ENCODE measurements at regions not wholly inside any gene's neighbourhood (a gene's known extent, or its start where the extent isn't known, plus 50 kb on each side); places are given as distances from the start of the nearest gene placed in this dataset.
"Not testable (repeated sequence)": the region's sequence is repeated elsewhere in the genome, so short reads cannot be mapped to it uniquely, and the experiment has no call there.

GRCh38 chr21:7916329-7917303, 2604.8 kb upstream of the TPTE start:
- Histone ChIP-seq H3K27ac (no peak overlapping the region), H3K36me3 (no peaks in the 10 kb centered on the region), H3K4me3 (no peak overlapping the region), H3K27me3 (no peaks in the 10 kb centered on the region), H3K4me1 (ENCODE audit: insufficient read depth) (no peaks in the 10 kb centered on the region), H3K9me3 (peaks cover 0 to 33% of the 10 kb centered on the region in 2 donors)
- intact Hi-C loops (cut with DNase I), result no loop called here
- no peak for TF ChIP-seq POLR2A (IDR thresholded peaks at IDR 0.05)
- TF ChIP-seq EP300 (IDR thresholded peaks at IDR 0.05), result no peak
- no peak for TF ChIP-seq CTCF (IDR thresholded peaks at IDR 0.05)
- WGBS, 3 donors, result 72 to 74% (median 74%) methylated on average over 25 of the region's 25 CpGs
- no peak for DNase-seq

- Histone ChIP-seq H3K4me3 (no peak overlapping the region), H3K9me3 (peaks cover 0 to 37% of the 10 kb centered on the region in 2 donors), H3K27me3 (no peaks in the 10 kb centered on the region), H3K4me1 (ENCODE audit: insufficient read depth) (no peaks in the 10 kb centered on the region), H3K36me3 (no peaks in the 10 kb centered on the region), H3K27ac (no peak overlapping the region)
- intact Hi-C loops (cut with DNase I), result no loop called here
- no peak for TF ChIP-seq CTCF (IDR thresholded peaks at IDR 0.05)
- TF ChIP-seq EP300 (IDR thresholded peaks at IDR 0.05), result no peak
- no peak for TF ChIP-seq POLR2A (IDR thresholded peaks at IDR 0.05)
- 60 to 68% (median 67%) methylated on average over 14 of the region's 14 CpGs for WGBS, 3 donors
- no peak for DNase-seq
These were observed 2603.7 kb upstream of the TPTE start for GRCh38 chr21:7917729-7918128.

GRCh38 chr21:7925918-7926582, 2595.3 kb upstream of the TPTE start:
- WGBS, 3 donors, result 64 to 74% (median 73%) methylated on average over 16 of the region's 16 CpGs

GRCh38 chr21:7928528-7928927, 2592.9 kb upstream of the TPTE start:
- 68 to 76% (median 75%) methylated on average over 12 of the region's 12 CpGs for WGBS, 3 donors
- H3K4me1 ChIP-seq (ENCODE audit: insufficient read depth); intact Hi-C loops (cut with DNase I); H3K4me3 ChIP-seq; H3K27ac ChIP-seq; H3K27me3 ChIP-seq; H3K36me3 ChIP-seq; DNase-seq: not testable (repeated sequence)
- H3K9me3 ChIP-seq, result peaks cover 0 to 17% of the 10 kb centered on the region in 2 donors

More at GRCh38 chr21:7925918-7926582, 2595.3 kb upstream of the TPTE start:
- intact Hi-C loops (cut with DNase I); H3K4me1 ChIP-seq (ENCODE audit: insufficient read depth); H3K36me3 ChIP-seq; DNase-seq; H3K27me3 ChIP-seq; H3K4me3 ChIP-seq; H3K27ac ChIP-seq: not testable (repeated sequence)
- H3K9me3 ChIP-seq, result peaks cover 0 to 28% of the 10 kb centered on the region in 2 donors

GRCh38 chr21:7929586-7929985, 2591.8 kb upstream of the TPTE start:
- WGBS, 3 donors, result 68 to 78% (median 74%) methylated on average over 12 of the region's 12 CpGs
- peaks cover 0 to 11% of the 10 kb centered on the region in 2 donors for H3K9me3 ChIP-seq
- DNase-seq; H3K4me1 ChIP-seq (ENCODE audit: insufficient read depth); H3K4me3 ChIP-seq; H3K27ac ChIP-seq; intact Hi-C loops (cut with DNase I); H3K27me3 ChIP-seq; H3K36me3 ChIP-seq: not testable (repeated sequence)

- H3K27ac ChIP-seq; DNase-seq; intact Hi-C loops (cut with DNase I); H3K9me3 ChIP-seq; H3K4me3 ChIP-seq; H3K36me3 ChIP-seq; H3K4me1 ChIP-seq (ENCODE audit: insufficient read depth); H3K27me3 ChIP-seq: not testable (repeated sequence)
- 55 to 66% (median 64%) methylated on average over 9 of the region's 9 CpGs for WGBS, 3 donors
These were observed 2590.9 kb upstream of the TPTE start for GRCh38 chr21:7930445-7930844.

GRCh38 chr21:7932113-7932512, 2589.3 kb upstream of the TPTE start:
- DNase-seq; H3K27me3 ChIP-seq; H3K27ac ChIP-seq; H3K4me3 ChIP-seq; intact Hi-C loops (cut with DNase I); H3K4me1 ChIP-seq (ENCODE audit: insufficient read depth); H3K9me3 ChIP-seq; H3K36me3 ChIP-seq: not testable (repeated sequence)
- 68 to 73% (median 71%) methylated on average over 11 of the region's 11 CpGs for WGBS, 3 donors

GRCh38 chr21:7932834-7933233, 2588.5 kb upstream of the TPTE start:
- H3K27ac ChIP-seq; H3K27me3 ChIP-seq; H3K4me3 ChIP-seq; H3K9me3 ChIP-seq; H3K36me3 ChIP-seq; intact Hi-C loops (cut with DNase I); DNase-seq; H3K4me1 ChIP-seq (ENCODE audit: insufficient read depth): not testable (repeated sequence)
- WGBS, 3 donors, result 67 to 76% (median 76%) methylated on average over 14 of the region's 14 CpGs

All from ovary (tissue), 7 donors.